Jurkat, Clone E6-1 (cell line): ENCODE measurements at regions not wholly inside any gene's neighbourhood (a gene's known extent, or its start where the extent isn't known, plus 50 kb on each side); places are given as distances from the start of the nearest gene placed in this dataset.
"Not testable (repeated sequence)": the region's sequence is repeated elsewhere in the genome, so short reads cannot be mapped to it uniquely, and the experiment has no call there.

Source experiments
- DNase-seq: peaks from one replicate; pipeline ENCODE4 v3.0.0-alpha.2; 2011; ENCODE audit warnings: low read depth, low spot score
- H3K4me3 ChIP-seq: 2 replicates; pipeline ENCODE4 v1.5.1; 2011; ENCODE audit warnings: mild to moderate bottlenecking, low read length, control low read depth, moderate library complexity

DNA sequence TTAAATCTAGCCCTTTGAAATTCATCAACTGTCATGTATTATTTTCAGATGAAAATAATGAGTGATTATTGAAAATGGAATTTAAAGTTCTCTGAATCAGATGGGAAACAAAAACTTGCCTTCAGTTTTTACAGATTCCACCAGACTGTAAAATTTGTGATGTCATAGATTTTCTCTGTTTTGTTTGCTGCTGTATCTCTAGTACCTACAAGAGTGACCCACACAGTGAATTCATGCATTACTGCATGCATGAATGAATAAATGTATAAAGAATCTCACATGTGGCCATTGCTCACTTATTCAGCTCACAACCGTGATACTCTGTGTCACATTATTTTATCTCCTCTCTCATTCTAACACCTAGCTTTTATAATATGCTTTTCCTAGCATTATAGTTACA is 532.2 kb upstream of the AGA start:
- DNase-seq, result no peak
- no peak overlapping the region for H3K4me3 ChIP-seq

GRCh38 chr4:177975315-177975987 is 533.2 kb upstream of the AGA start:
- H3K4me3 ChIP-seq, result no peak overlapping the region
- DNase-seq, result no peak

DNA sequence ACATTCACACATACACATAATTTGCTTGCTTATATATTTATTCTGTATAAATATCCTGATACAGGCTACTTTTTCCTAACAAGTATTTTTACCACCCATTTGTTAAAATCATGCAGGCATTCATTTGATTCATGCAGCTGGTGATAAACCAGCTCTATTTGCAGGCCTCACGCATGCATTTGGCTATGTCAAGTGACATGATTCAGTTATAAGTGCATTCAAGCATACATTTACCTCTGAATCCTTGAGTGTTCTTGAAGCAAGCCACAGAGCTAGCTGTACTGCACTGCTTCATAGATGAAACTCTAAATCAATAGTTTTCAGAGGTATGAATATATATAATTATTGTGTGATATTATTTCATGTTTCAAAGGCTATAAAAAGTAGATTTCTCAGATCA is 544.0 kb upstream of the AGA start:
- no peak overlapping the region for H3K4me3 ChIP-seq
- DNase-seq, result no peak

GRCh38 chr4:177987896-177988295 is 545.7 kb upstream of the AGA start:
- no peak overlapping the region for H3K4me3 ChIP-seq
- DNase-seq, result no peak

- no peak for DNase-seq
- no peak overlapping the region for H3K4me3 ChIP-seq
Measured at GRCh38 chr4:177989503-177990201, 547.4 kb upstream of the AGA start.

GRCh38 chr4:178003098-178003657 is 560.9 kb upstream of the AGA start:
- DNase-seq, result no peak
- no peak overlapping the region for H3K4me3 ChIP-seq

DNA sequence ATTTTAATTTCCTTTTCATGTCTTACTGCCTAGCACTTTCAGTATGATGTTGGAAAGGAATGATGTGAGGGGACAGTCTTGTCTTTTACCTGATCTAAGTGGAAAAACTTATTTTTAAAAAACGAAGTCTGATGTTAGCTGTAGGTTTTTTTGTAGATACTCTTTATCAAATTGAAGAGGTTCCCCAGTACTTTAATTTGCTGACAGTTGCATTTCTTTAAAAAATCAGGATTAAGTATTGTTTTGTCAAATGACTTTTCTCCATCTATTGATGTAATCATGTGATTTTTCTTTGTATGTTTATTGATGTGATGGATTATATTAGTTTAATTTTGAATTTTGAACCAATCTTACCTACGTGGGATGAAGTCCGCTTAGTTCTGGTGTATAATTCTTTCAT is 568.4 kb upstream of the AGA start:
- no peak for DNase-seq
- no peak overlapping the region for H3K4me3 ChIP-seq

DNA sequence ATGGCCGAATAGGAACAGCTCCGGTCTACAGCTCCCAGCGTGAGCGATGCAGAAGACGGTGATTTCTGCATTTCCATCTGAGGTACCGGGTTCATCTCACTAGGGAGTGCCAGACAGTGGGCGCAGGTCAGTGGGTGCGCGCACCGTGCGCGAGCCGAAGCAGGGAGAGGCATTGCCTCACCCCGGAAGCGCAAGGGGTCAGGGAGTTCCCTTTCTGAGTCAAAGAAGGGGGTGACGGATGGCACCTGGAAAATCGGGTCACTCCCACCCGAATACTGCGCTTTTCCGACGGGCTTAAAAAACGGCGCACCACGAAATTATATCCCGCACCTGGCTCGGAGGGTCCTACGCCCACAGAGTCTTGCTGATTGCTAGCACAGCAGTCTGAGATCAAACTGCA is 572.8 kb upstream of the AGA start:
- DNase-seq, H3K4me3 ChIP-seq: not testable (repeated sequence)

DNA sequence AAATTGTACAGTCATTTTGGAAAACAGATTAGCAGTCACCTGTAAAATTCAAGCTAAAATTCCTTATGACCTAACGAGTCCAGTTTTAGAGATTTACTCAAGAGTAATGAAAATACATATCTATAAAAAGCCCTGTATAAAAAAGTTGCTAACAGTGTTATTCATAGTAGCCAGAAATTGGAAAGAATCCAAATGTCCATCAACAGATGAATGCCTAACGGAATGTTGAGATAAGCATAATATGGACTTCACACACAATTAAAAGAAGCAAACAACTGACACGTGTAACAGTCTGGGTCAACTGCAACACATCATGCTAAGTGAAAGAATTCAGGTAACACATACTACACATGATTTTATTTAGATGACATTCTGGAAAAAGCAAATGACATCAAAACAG is 584.8 kb upstream of the AGA start:
- no peak for DNase-seq
- H3K4me3 ChIP-seq, result no peak overlapping the region

- DNase-seq, result no peak
- H3K4me3 ChIP-seq, result no peak overlapping the region
Measured at GRCh38 chr4:178027796-178028195, 585.6 kb upstream of the AGA start.

DNA sequence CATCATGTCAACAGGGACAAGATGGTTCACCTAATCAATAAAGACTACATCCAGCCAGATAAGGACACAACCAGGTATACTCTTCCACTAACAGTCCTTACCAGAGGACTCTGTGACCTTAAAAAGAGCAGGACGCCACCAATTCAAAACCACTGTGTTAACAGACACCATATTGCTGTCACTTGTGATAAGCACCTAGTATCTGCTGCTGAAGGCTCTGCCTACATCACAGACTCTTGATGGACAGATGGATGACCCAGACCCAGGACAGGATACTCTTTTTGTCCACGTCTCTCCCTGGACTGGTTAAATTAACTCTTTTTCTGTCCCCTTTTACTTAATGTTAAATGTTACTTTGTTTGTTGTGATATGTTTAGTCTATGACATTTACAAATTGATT is 586.2 kb upstream of the AGA start:
- no peak overlapping the region for H3K4me3 ChIP-seq
- DNase-seq, result no peak

GRCh38 chr4:178037459-178038214 is 595.4 kb upstream of the AGA start:
- no peak overlapping the region for H3K4me3 ChIP-seq
- DNase-seq, result no peak

- H3K4me3 ChIP-seq, result no peak overlapping the region
- DNase-seq, result no peak
Measured at GRCh38 chr4:178056996-178057395, 614.8 kb upstream of the AGA start.

GRCh38 chr4:178063568-178063967 is 621.3 kb upstream of the AGA start:
- DNase-seq, result no peak
- H3K4me3 ChIP-seq, result no peak overlapping the region

- H3K4me3 ChIP-seq, result no peak overlapping the region
- no peak for DNase-seq
Measured at GRCh38 chr4:178066338-178066941, 624.2 kb upstream of the AGA start.

DNA sequence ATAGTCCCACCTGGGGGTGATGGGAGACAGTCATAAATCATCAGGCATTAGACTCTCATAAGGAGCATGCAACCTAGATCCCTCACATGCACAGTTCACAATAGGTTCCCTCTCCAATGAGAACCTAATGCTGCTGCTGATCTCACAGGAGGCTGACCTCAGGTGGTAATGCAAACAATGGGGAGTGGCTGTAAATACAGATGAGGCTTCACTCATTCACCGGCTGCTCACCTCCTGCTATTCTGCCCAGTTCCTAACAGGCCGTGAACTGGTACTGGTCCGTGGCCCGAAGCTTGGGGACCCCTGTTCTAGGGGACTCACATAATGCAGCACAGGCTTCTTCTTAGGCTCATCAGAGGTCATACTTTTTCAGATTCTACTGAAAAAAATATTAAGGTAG is 625.9 kb upstream of the AGA start:
- DNase-seq, result no peak
- H3K4me3 ChIP-seq, result no peak overlapping the region

DNA sequence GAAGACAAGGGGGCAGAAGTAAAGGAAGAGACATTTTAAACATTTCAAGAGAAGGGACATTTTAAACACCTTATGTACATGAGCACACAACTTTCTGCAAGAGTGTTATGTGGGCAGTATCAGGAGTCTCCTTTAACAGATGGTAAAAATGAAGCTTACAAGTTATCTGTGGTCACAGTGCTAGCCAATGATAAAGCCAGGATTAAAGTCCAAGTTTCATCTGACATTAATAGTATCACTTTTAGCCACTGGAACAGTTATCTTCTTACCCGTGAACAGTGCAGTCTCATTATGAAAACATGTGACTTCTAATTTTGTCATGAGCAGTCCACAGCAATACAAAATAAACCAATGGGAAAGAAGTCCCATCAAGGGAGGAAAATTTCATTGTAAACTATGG is 627.9 kb upstream of the AGA start:
- H3K4me3 ChIP-seq, result no peak overlapping the region
- DNase-seq, result no peak

DNA sequence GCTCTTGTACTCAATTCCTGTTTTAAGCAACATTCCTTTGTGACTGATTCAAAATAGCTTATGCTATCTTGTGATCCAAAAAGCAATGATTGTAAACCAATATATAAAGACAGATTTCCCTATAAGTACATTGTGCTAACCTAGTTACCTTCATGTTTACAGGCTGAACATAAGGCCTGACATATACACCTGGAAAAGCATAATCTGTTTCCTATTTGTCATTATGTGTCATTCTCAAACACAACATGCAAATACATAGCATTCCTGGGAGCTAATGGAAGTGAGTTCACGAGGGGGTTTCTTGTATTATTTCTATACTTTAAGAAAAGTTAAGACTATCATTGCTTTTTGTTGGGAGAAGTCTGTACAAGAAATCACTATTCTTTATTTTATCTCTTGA is 638.1 kb upstream of the AGA start:
- no peak for DNase-seq
- no peak overlapping the region for H3K4me3 ChIP-seq

DNA sequence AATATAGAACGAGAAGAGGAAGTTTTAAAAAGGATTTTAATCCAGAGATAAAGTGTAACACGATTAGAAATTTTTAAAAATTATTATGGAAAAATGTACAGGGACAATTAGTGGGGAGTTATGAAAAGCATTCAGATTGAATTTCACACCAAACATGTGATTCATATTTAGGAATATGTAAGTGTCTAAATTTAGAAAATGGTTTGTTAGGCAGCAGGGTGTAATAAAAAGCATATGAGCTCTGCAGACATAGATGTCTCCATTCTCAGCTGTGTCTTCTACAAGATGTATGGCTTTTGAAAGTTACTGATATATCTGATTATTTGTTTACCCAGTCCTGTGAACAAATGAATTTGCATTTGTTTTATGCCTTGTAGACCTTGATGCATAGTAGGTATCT is 638.9 kb upstream of the AGA start:
- no peak overlapping the region for H3K4me3 ChIP-seq
- no peak for DNase-seq

DNA sequence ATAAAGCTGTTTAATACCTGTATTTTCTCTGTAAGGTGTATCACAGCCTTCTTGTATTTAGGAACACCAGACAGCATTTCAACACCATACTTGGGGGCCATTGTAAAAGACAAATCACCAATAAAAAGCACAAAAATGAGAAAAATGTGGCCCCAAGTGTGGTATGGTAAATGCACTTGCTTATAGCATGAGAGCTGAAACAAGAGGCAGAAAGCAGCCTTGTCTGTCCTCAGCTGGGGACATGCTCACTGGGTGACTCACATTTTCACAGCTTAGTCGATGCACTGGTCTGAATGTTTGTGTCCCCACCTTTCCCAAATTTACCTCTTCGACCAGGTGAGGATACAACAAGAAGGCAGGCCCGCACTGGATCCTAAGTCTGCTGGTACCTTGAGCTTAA is 639.7 kb upstream of the AGA start:
- H3K4me3 ChIP-seq, result no peak overlapping the region
- no peak for DNase-seq
